ENCODE measurements at regions not wholly inside any gene's neighbourhood (a gene's known extent, or its start where the extent isn't known, plus 50 kb on each side); places are given as distances from the start of the nearest gene placed in this dataset.

DNA sequence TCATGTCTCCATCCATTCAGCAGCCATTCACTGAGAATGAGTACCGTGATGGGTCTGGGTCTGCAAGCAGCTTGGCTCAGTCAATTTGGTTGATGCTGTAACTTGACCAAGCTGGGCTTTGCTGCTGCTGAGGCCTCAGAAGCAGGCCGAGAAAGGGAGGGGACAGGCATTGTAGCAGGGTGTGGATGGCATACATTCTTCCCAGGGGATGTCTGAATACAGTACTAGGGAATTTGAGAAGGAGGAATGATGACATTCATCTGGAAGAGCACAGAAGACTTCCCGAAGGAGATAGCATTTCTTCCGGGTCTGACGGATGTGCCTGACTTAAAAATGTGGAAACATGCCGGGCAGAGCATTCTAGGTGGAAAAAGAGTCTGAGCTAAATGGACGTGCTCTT, 105.3 kb upstream of the ADPGK start:
- TF ChIP-seq, protein P1, sequence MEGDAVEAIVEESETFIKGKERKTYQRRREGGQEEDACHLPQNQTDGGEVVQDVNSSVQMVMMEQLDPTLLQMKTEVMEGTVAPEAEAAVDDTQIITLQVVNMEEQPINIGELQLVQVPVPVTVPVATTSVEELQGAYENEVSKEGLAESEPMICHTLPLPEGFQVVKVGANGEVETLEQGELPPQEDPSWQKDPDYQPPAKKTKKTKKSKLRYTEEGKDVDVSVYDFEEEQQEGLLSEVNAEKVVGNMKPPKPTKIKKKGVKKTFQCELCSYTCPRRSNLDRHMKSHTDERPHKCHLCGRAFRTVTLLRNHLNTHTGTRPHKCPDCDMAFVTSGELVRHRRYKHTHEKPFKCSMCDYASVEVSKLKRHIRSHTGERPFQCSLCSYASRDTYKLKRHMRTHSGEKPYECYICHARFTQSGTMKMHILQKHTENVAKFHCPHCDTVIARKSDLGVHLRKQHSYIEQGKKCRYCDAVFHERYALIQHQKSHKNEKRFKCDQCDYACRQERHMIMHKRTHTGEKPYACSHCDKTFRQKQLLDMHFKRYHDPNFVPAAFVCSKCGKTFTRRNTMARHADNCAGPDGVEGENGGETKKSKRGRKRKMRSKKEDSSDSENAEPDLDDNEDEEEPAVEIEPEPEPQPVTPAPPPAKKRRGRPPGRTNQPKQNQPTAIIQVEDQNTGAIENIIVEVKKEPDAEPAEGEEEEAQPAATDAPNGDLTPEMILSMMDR (IDR thresholded peaks at IDR 0.05; ENCODE audit: poor library complexity), result no peak
- no peak for TF ChIP-seq EZH2 (IDR thresholded peaks at IDR 0.05; ENCODE audit: borderline replicate concordance)

Measured in hepatocyte (in vitro differentiated cells).